Dermis microvascular lymphatic vessel endothelial cell (primary cell): ENCODE measurements at regions not wholly inside any gene's neighbourhood (a gene's known extent, or its start where the extent isn't known, plus 50 kb on each side); places are given as distances from the start of the nearest gene placed in this dataset.

Source experiments
- DNase-seq, 2 donors: peaks; one replicate each; pipeline versions ENCODE4 v3.0.0 to v3.0.0-alpha.2; 2010; ENCODE audit warnings: low read depth in 2 of 2

DNA sequence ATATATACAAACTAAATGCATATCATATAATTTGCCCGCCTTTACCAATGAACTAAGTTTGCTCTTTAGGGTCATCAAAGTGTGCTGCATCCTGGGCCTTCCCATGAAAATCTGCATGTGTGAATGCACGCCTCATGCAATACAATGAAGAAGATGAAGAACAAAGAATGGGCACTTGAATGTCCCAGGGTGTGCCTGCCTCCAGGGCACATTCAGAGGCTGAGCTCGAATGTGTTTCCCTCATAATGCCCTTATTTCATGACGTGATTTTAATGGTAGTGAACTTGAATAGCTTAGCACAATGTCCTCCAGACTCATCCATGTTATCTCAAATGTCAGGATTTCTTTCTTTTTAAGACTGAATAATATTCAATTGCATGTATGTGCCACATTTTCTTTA is 824.9 kb downstream of the TNS3 start:
- no peak for DNase-seq

DNA sequence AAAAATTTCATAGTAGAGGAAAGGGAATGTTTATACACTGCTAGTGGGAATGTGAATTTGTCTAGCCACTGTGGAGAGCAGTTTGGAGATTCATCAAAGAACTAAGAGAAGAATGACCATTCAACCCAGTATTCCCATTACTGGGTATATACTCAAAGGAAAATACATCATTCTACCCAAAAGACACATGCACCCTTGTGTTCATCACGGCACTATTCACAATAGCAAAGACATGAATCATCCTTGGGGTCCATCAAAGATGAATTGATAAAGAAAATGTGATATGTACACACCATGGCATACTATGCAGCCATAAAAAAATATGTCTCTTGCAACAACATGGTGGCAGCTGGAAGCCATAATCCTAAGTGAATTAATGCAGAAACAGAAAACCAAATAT is 825.7 kb downstream of the TNS3 start:
- no peak for DNase-seq

DNA sequence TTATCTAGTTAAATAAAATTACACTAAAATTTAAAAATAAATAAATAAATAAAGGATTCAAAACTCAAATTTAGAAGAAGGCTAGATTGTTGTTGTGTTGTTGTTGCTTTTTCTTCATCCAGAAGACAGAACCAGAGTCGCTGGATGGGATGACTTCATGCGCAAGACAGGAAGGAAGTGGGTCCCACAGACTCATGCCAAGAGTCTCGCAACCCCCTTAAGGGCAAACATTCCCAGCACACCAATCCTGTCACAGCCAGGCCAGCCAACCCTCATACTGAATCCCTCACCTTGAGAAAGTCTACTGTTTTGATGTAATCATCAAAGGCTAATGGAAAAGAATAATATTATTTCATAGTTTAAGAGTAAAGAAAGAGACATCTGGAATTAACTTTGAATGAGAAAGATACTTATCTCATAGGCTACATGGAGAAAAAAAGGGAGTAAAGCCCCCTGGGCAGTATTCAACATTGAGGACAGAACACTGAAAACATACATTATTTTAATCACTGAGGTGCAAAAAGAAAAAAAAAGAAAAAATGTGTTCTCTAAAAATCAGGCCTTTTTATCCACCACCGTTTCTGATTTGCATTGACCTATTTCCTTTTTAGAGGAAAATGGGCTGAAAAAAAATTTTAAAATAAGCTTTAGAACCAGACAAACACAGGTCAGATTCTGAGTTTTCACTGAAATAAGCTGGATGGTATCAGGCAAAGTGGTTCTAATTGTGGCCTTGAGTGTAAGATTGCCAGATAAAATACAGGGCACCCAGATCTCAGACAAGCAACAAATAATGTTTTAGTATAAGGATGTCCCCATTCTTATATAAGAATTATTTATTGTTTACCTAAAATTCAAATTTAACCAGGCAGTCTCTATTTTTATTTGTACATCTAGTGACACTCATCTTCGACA is 826.5 kb downstream of the TNS3 start:
- DNase-seq, result peak in 1 of 2 donors; percentile 15

DNA sequence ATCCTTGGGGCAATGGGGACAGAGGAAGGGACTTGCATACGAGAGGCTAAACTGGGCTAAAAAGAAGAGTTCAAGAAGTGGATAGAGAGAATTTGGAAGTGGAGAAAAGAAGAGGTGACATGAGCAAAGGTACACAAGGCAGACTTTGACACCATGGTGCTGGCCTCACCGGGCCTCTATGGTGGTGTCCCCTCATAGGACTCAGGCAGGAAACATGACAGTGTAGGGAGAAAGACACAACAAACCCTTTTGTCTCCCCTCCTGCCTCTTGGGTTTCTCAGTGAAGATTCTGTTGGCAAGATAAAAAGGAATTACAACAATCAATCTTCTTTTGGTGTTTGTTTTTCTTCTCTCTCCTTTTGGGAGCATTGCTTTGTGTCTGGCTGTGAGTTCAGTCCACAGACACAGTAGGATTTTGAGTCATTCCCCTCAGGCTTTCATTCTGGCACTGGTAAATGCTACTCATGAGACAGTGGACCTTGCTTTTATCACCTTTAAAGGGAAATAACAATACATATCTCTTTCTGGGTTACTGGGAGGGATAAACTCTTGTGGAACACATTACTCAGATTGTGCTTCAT is 827.7 kb downstream of the TNS3 start:
- DNase-seq, result peak in 1 of 2 donors; percentile 77

DNA sequence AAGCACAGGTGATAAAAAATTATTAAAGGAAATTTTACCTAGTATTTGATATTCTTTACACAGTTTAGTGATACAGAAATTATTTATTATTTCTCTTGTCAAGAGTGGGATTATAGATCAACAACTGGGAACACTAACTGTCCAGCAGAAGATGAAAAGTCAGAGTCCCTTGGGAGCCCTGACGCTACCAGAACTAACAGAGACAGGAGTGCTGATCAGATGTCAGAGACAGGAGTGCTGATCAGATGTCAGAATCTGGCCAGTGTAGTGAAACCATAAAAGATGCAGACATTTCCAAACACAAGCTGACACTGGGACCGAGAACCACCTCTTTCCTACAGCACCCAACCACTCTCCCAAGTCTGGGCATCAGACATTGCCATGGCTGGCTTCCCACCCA is 828.2 kb downstream of the TNS3 start:
- peak in 1 of 2 donors; percentile 11 for DNase-seq

DNA sequence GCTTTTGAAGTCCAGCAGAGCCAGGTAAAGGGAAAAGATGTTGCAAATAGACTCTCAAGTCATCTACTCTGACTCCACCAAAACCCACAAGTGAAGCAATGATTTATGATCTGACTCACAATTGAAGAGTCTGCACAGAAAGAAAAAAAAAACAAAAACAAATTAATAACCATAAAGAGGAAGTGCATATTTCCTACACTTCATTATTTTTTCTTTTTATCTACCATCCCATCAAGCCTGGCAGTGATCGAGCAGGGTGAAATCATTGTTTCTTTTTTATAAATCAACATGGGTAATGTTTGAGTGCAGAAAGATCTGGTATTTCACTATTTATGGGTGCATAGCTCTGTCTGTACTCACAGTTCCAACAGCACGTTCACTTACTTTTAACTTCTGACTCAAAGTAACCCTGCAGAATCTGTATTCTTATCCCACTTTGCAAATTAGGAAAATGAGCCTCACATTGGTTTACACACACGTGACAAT is 829.0 kb downstream of the TNS3 start:
- DNase-seq, result peak; percentile 36 to 88

DNA sequence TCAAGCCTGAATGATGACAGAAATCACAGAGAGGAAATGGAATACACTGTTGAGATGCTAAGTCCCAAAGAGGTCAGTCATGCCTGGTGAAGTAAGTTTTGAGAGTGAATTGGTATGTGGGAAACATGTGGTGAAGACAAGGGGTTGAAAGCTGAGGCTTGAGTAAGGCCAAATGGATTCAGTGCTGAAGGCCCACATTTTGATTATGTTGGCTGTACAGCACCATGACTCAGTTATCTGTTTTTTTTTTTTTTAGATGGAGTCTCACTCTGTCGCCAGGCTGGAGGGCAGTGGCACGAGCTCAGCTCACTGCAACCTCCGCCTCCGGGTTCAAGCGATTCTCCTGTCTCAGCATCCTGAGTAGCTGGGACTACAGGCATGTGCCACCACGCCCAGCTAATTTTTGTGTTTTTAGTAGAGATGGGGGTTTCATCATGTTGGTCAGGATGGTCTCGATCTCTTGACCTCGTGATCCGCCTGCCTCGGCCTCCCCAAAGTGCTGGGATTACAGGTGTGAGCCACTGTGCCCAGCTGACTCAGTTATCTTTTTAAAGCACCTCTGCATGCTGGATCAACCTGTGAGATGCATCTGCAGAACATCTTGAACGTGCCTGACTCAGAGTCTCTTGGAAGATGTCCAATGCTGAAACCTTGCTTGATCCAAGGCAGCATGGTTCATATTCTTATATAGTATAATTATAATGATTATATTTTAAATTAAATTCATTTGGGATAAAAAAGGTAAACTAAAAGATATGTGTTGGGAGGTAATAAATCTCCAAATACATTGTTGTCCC is 829.8 kb downstream of the TNS3 start:
- peak in 1 of 2 donors; percentile 60 for DNase-seq

DNA sequence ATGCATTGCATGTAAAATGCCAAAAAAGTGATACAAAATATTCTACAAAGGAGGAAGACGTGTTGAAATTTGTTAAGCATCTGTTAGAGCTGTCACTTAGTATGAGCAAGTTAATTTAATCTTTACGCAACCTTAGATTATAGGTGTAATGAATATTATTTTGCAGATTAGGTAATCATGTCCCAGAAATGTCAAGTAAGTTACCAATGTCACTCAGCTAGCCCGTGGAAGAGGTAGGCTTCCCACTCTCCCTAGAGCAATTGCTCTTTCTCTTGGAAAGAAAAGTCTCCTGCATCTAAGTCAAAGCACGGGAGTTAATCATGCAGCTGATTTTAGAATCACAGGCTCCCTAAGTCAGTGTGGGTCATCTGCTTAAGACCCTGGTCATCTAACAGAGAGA is 830.4 kb upstream of the IGFBP3 start:
- no peak for DNase-seq

DNA sequence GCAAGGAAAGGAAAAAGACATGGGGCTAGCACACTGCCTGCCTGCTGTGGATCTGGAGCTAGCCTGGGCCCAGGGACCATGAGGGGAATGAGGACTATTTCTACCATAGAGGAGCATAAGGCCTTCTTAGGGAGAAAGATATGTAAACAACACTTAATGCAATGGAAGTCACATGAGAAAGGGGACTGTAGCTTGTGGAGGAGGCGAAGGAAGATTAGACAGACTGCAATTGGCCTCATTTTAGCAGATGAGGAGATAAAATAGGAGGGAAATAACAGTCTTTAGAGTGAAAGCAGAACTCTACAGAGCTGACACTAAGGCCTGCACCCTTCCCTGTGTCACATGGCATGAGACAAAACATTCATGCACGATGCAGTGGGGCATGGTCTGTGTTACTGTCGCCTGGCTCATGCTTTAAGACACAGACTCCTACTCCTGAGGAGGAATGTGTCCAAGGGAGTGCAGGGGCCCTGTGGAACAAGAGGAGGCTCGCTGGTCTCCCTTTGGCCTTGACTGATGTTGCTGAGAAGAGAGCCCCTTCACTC is 829.3 kb upstream of the IGFBP3 start:
- no peak for DNase-seq

DNA sequence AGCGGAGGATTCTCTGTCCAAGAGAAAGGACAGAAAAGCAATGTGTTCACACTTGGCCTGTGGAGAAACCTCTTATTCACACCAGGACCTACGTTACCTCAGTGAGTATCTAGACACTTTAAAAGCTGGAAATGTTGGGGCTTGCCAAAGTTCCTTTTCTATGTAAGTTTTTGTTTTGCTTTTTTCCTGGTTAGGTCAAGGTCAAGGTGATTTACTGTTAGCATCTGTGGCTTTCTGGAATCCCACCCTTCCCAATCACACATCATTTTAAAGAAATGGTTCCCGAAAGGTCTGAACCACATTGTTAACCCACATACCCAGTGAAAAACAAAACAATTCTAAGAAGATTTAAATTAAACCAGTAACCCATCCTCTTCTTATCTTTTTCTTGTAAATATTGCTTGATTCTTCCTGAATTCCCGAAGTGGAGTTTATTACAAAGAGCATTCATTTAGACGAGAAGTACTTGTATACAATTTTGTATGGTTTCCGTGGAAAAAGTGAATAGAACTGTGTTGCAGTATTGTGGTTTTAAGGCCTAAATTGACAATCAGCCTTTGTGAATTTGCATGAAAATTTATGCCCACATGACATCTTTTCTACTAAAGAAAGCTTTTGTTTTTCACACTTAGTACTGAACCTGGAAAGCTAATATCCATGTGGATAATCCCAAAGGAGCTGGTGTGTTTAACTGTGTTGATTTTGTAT is 827.0 kb upstream of the IGFBP3 start:
- DNase-seq, result no peak

DNA sequence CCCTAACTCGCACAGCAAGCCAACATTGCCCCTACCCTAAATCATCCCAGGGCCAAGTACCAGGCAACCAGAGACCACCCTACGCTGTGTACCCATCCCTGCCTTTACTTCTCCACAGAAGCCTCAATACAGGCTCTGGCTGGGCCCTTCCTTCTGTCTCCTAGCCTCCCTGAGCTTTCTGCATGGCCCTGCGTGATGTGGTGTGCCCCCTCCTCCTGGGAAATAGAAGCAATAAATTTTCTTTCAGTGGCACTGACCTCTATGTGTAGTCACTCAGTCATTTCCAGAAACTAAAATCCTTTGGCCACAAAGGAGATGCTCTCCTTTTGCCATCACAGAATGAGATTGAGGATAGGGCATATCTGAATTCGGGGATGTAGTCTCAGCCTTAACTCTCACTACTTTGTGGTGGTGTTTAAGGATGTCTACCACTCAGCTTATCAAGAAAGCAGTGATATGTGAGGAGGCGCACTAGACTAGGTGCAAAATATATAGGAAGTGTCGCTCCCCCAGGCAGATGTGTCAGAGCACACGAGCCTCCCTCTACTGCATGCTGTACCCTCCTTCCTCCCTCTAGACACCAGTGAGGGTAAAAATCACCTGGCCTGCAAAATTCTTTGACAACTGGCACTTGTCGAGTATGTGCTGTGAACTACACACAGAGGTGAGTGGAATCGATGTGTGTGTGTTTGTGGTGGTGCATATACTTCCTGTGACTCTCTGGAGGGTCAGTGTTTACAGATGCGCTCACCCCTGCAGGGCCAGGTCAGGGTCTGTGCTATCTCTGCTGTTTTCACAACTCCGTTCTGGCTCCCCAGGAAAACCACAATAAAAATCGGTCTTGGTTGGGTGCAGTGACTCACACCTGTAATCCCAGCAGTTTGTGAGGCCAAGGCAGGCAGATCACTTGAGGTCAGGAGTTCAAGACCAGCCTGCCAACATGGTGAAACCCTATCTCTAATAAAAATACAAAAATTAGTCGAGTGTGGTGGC is 825.9 kb upstream of the IGFBP3 start:
- DNase-seq, result no peak

DNA sequence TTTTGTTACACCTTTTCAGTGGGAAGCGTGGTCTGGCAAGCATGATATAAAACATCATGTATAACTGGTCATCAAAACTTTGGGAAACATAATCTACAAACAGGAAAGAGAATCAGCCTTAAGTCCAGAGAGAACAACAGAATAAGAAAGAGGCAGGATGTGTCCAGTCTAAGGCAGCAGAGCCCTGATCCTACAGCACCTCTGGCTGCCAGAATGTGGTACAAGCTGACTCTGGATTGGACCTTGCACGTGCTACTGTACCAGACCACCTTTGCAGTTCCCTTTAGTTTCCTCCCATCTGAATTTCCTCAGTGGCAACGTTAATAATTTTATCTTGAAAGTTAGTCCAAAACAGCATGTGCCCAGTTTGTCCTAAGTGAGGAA is 824.6 kb upstream of the IGFBP3 start:
- DNase-seq, result peak in 1 of 2 donors; percentile 23

DNA sequence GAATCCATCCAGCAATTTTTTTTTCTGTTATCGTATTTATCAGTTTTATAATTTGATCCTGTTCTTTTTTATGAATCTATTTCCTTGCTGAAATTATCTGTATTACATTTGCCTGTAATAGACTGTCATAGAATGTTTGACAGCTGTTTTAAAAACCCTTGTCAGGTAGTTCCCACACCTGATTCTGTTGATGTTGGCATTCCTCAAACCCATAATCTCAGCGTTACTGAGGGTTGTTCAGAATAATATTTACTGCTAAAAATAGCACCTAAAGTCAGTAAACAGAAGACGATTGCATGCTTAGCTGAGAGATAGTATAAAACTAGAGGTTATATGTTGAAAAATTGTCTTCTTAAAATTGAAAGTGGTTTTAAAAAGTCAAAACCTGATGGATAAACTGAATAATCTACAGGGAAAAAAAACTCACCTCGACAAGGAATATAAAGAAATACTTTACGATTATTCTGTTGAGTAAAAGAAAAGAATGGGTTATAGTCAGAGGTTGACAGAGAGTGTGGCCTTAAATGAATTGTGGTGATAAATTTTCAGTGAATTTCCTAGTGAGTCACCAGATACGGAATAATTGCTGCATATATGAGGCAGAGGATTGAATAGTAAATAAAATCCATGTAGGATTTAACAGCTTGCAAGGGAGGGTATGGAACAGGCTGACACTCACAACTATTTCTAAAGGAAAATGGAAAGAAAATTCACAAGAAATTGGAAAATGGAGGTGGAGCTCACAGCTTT is 824.1 kb upstream of the IGFBP3 start:
- DNase-seq, result peak in 1 of 2 donors; percentile 14

DNA sequence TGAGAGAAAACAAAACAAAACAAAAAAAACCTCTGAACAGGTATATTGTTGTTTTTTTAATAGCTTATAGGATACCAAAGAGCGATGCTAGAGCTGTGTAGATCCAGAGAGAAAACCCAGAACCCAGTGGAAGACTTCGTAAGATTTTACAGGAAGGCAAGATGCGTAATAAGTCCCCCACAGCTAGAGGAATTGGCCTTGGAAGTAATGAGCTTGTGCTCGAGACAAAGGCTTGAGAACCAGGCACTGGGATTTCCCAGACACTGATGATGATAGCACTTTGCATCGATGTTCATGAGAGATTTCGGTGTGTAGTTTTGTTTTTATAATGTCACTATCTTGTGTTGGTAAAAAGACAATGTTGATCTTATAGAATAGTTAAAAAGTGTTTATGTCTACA is 821.5 kb upstream of the IGFBP3 start:
- no peak for DNase-seq

DNA sequence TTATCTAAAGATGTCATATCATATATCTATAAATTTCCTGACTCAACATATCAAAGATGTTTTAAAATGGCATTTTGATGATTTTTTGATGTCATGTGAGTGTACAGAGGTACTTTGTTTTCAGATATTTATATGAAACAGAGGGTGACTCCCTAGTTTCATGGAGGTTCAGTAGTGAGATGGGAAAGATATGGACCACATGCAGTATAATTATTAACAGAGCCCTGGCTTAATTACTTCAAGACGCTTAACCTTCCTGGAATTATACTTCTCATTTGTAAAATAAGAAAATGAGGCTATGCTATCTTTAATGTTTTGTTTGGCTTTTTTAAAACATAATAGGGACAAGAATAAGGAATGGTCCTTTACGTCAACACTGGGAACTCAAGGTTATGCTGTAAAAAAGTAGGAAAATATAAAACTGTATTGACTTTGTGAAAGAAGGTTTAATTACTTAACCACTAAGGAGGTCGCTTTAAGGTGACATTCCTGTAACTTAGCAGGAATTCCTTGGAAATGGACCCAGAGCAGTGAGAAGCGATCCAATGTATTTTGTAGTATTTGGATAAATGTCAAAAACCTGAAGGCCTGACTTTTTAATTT is 821.0 kb upstream of the IGFBP3 start:
- no peak for DNase-seq

DNA sequence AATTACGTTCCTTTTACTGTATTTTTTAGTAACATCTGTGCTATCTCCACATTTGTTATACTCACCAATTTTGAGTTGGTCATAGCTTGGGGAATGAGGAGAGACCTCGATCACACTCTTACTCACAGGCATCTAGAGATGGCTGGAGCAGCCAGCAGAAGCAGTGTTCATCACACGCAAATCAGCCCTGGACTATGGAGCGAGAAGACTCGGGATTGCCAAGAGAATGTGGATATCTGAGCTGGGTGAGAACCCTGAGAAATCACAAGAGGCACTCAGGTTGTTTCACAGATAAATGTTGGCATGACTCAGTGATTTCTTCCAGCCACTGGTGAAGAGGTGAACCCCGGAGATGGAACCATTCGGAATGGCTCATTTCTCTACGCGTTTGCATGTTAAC is 820.1 kb upstream of the IGFBP3 start:
- DNase-seq, result no peak

DNA sequence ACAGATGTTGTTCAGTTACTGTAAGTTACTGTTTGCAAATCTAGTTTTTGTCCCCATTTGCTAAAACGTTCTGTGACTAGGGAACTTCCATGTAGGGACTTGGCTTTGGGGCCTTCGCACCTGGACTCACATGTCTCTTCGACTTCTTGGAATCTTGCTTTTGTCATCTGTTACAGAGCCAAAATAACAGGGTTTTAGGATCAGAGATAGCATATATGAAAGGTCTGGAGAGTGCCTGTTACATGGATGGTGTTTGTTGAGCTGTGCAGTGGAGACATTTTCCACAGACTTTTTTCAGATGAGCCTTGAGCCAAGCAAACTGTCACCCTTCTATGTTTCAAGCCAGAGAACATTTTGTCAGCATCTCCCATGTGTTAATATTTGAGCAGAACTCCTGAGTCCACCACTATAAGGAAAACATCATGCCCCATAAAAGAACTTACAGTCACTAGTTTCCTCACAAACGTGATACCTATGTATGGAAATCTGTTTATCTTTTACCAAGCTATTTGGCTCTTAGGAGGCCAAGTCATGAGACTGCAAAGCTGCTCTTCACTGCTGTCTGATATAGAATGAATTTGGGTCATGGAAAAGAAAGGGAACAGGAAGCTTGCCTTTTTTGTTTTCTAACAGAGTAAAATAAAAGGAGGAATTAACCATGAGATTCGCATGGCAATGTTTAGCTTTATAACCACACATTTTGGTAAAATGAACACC is 818.6 kb upstream of the IGFBP3 start:
- DNase-seq, result no peak

DNA sequence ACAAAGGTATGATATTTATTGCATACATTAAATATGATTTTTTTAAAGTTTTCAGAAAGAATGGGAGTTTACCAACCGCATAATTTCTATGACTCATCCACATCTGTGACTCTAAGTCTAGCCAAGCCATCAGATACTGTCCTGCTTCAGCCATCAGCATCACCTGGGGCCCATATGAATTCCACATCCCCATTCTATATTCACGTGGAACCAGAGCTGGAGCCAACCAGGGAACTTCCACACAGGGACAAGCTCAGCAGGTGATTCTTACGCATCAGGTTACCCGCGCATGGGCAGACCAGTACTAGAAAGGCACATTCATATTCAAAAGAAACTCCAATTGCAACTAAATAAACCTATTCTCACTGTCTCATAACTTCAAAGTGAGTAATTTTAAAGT is 817.7 kb upstream of the IGFBP3 start:
- no peak for DNase-seq
